ENCODE measurements at regions not wholly inside any gene's neighbourhood (a gene's known extent, or its start where the extent isn't known, plus 50 kb on each side); places are given as distances from the start of the nearest gene placed in this dataset.

DNA sequence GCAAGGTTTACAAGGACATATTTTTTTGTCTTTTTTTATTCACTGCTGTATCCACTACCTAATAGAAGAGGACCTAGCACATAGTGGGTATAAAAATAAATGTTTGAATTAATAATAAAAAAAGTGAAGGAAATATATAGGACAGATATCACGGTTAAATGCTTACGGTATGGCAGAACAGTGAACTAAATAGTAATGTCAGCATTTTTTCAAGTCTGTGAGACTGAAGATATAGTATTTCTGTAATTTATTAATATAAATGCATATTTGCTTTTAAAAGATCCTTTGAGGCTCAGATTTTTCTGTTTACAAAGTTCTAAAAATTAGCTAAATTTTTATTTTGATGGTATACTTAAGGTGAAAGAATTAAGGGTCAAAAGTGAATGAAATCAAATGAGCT is 68.6 kb upstream of the CNTN5 start:
- no peak for TF ChIP-seq POLR2AphosphoS5 (IDR thresholded peaks at IDR 0.05; ENCODE audit: insufficient read depth, low read depth, low read length)
- TF ChIP-seq, protein P1, sequence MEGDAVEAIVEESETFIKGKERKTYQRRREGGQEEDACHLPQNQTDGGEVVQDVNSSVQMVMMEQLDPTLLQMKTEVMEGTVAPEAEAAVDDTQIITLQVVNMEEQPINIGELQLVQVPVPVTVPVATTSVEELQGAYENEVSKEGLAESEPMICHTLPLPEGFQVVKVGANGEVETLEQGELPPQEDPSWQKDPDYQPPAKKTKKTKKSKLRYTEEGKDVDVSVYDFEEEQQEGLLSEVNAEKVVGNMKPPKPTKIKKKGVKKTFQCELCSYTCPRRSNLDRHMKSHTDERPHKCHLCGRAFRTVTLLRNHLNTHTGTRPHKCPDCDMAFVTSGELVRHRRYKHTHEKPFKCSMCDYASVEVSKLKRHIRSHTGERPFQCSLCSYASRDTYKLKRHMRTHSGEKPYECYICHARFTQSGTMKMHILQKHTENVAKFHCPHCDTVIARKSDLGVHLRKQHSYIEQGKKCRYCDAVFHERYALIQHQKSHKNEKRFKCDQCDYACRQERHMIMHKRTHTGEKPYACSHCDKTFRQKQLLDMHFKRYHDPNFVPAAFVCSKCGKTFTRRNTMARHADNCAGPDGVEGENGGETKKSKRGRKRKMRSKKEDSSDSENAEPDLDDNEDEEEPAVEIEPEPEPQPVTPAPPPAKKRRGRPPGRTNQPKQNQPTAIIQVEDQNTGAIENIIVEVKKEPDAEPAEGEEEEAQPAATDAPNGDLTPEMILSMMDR (IDR thresholded peaks at IDR 0.05; ENCODE audit: extremely low read depth in 1 of 2, insufficient read depth in 1 of 2, low read depth in 1 of 2, low read length in 2 of 2) = no peak
- no peak for TF ChIP-seq POLR2A (IDR thresholded peaks at IDR 0.05; ENCODE audit: low read depth, low read length)
- no peak for TF ChIP-seq EZH2 (IDR thresholded peaks at IDR 0.05; ENCODE audit: borderline replicate concordance, low read depth, low read length, severe bottlenecking)
- TF ChIP-seq, protein P2, sequence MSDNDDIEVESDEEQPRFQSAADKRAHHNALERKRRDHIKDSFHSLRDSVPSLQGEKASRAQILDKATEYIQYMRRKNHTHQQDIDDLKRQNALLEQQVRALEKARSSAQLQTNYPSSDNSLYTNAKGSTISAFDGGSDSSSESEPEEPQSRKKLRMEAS (IDR thresholded peaks at IDR 0.05; ENCODE audit: insufficient read depth, insufficient read length) = no peak
- no peak for TF ChIP-seq JUN (IDR thresholded peaks at IDR 0.05; ENCODE audit: borderline replicate concordance, insufficient read depth, insufficient read length, low read depth)

Data from endothelial cell of umbilical vein (primary cell).